Heart right ventricle (tissue), 16 donors: ENCODE measurements at regions not wholly inside any gene's neighbourhood (a gene's known extent, or its start where the extent isn't known, plus 50 kb on each side); places are given as distances from the start of the nearest gene placed in this dataset.
A peak's percentile ranks its signal among the peaks of the same experiment; 100 is the strongest.

Experiments used
- ATAC-seq, 8 donors: fragments of 200-7000 bp; cut with Tn5 transposase; one replicate each; pipeline ENCODE4 v1.9.1; 2020; ENCODE audit warnings: mild to moderate bottlenecking in 8 of 8, moderate library complexity in 8 of 8, moderate number of reproducible peaks in 1 of 8
- DNase-seq, 2 donors: peaks; one replicate each; pipeline ENCODE4 v3.0.0-alpha.2; 2020
- H3K27ac ChIP-seq, 10 donors: fragments of 200-600 bp; sonication (generic) in 2 of 10; one replicate each; pipeline versions ENCODE4 v1.5.0 to v1.8.0; 2020 to 2022; ENCODE audit warnings: mild to moderate bottlenecking in 3 of 10
- H3K27me3 ChIP-seq, 7 donors: fragments of 200-600 bp; one replicate each; pipeline ENCODE4 v1.8.0; 2021 to 2022; ENCODE audit warnings: mild to moderate bottlenecking in 2 of 7
- H3K36me3 ChIP-seq, 9 donors: fragments of 200-600 bp; sonication (generic) in 1 of 9; one replicate each; pipeline versions ENCODE4 v1.5.0 to v1.8.0; 2020 to 2022; ENCODE audit warnings: mild to moderate bottlenecking in 2 of 9
- H3K4me1 ChIP-seq, 9 donors: fragments of 200-600 bp; sonication (generic) in 1 of 9; one replicate each; pipeline versions ENCODE4 v1.5.0 to v1.8.0; 2020 to 2022; ENCODE audit warnings: mild to moderate bottlenecking in 4 of 9
- H3K4me3 ChIP-seq, 10 donors: fragments of 200-600 bp; sonication (generic) in 2 of 10; one replicate each; pipeline versions ENCODE4 v1.5.0 to v1.8.0; 2020 to 2022; ENCODE audit warnings: mild to moderate bottlenecking in 7 of 10, moderate library complexity in 2 of 10
- H3K9me3 ChIP-seq, 11 donors: fragments of 200-600 bp in 10 of 11; sonication (generic) in 2 of 11; one replicate each; pipeline versions ENCODE4 v1.5.0 to v1.8.0; 2013 to 2022; ENCODE audit warnings: mild to moderate bottlenecking in 2 of 11, control low read depth in 1 of 11, moderate library complexity in 1 of 11
- WGBS, 2 donors: extraction: QIAGEN DNeasy Blood & Tissue Kit; methylation state at CpG; one replicate each; pipeline ENCODE4 v1.1.7; 2013; ENCODE audit warnings: inconsistent platforms in 1 of 2; 5-methylcytosine and 5-hydroxymethylcytosine counted together
- intact Hi-C, 10 donors: fragments of 100-400 bp; cut with DNase I; formaldehyde crosslinking; loops; one replicate each; pipeline versions ENCODE4 v1.11.1 to v1.14.2; 2022
- TF ChIP-seq, protein P1 (sequence below), 9 donors: fragments of 200-600 bp; sonication (generic) in 2 of 9; IDR thresholded peaks; one replicate each; pipeline versions ENCODE4 v1.5.0 to v1.8.0; 2021 to 2022; ENCODE audit warnings: antibody characterized with exemption in 9 of 9, mild to moderate bottlenecking in 5 of 9, moderate library complexity in 1 of 9
- donor health status: Arrhythmogenic right ventricular cardiomyopathy.
- donor health status: ischemic (EF 13 %, LVEDD 7.1; RV severe dilation, severe dysfunction).
- donor health status: healthy with polysubstance abuse.
- donor health status: DM: no; HTN: yes; CAD: no.
- donor health status: DM: no; HTN: no; CAD: no.
- donor health status: ischemic (EF 25% LVEDD 6.9; RV normal size, moderate dysfunction).
- donor health status: ischemic (EF 25% LVEDD 5.7; RV mildly dilated, moderate dysfunction).
- donor health status: healthy.
- donor health status: DM: yes; HTN: yes; CAD: no.
- donor health status: Ischemic cardiomyopathy.
- donor health status: ischemic (EF 35%, LVEDD 5.7; RV mildly dilated, moderate dysfunction).
- donor health status: nonischemic (EF 11% LVEDD 7.7; RV severe dilation, severe dysfunction).
- donor health status: DM: yes; HTN: yes; CAD: no.
- donor health status: PGD.
- donor health status: ischemic (EF 29% LVEDD 5.4; RV normal size, mild dysfunction).
- donor health status: nonischemic (EF 23%, LVEDD 6.1; RV moderate dilation, normal function).

DNA sequence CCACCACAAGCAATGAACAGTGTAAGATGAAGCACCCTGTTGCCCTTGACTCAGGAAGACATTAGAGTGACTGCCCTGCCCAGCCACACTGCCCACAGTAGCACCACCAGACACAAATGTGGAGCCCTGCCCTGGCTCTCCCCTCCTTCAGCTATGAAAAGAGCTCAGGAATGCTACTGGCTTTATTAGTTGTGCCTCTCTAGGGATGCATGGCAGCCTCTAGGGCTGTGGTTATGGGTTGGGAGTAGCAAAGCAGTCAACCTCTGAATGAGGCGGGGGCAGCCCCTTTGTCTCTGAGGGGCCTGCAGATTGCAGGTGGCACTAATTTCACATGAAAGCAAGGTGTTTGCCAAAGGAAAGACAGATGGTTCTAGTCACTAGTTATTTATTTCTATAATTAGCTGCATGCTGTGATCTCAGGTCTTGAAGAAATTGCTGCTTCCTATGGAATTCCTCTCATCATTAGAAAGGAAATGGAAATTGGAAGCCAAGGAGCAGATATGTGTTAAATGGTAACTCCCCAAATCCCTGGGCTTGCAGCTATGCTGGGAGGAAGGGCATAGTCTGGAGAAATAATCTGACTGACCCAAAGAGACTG, 259.4 kb downstream of the TLR4 start:
- DNase-seq = no peak
- H3K4me1 ChIP-seq = no peaks in the 10 kb centered on the region
- WGBS, 2 donors = 87% methylated on average over 1 of the region's 1 CpG
- intact Hi-C loops = no loop called here
- H3K27me3 ChIP-seq = no peaks in the 10 kb centered on the region
- no peak for ATAC-seq
- TF ChIP-seq, protein P1, sequence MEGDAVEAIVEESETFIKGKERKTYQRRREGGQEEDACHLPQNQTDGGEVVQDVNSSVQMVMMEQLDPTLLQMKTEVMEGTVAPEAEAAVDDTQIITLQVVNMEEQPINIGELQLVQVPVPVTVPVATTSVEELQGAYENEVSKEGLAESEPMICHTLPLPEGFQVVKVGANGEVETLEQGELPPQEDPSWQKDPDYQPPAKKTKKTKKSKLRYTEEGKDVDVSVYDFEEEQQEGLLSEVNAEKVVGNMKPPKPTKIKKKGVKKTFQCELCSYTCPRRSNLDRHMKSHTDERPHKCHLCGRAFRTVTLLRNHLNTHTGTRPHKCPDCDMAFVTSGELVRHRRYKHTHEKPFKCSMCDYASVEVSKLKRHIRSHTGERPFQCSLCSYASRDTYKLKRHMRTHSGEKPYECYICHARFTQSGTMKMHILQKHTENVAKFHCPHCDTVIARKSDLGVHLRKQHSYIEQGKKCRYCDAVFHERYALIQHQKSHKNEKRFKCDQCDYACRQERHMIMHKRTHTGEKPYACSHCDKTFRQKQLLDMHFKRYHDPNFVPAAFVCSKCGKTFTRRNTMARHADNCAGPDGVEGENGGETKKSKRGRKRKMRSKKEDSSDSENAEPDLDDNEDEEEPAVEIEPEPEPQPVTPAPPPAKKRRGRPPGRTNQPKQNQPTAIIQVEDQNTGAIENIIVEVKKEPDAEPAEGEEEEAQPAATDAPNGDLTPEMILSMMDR (IDR thresholded peaks at IDR 0.05) = no peak
- H3K27ac ChIP-seq = no peak overlapping the region
- no peaks in the 10 kb centered on the region for H3K9me3 ChIP-seq
- no peaks in the 10 kb centered on the region for H3K36me3 ChIP-seq
- no peak overlapping the region for H3K4me3 ChIP-seq

DNA sequence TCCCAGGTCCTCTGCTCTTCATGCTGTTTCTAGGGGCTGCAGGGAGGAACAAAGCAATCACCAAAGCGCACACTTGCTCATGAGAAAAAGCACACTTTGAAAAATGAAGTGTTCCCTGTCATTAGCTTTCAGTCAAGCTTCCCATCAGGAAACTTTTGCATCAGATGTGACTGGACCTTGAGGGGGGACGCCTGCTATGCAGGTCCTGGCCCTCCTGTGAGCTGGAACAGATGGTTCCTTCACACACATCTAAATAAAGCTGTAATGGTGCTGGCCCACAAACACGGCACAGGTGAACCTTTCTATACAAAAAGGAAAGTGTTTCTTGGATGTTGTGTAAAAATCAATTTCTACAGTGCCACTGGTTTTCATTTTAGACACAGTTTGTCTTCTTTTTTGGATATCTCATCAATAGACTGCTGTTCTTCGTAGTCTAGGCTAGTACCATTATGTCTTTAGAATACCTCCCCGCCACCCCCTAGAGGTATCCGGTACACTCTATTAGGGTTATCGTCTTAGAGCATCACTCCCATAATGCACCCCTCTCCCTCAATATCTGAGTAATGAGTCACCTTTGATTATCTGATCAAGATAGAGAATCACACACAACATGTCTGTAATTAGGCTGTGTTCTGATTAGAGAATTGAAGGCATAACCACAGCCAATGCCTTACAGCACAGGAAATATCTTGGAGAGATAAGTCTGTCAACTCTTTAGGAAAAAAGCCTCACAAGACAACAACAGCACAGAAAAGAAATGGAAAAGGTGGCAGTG, 266.3 kb downstream of the TLR4 start:
- Histone ChIP-seq H3K27me3 (no peaks in the 10 kb centered on the region), H3K9me3 (no peaks in the 10 kb centered on the region), H3K4me3 (no peak overlapping the region), H3K4me1 (no peaks in the 10 kb centered on the region), H3K27ac (no peak overlapping the region), H3K36me3 (no peaks in the 10 kb centered on the region)
- DNase-seq = no peak
- TF ChIP-seq, protein P1 (IDR thresholded peaks at IDR 0.05) = no peak
- intact Hi-C loops = loop anchor here in 1 of 10 donors (1.0 kb wide), 1 partner anchor 34 kb away; no protein-coding TSS in a partner anchor
- 72% methylated on average over 7 of the region's 7 CpGs for WGBS, 2 donors
- ATAC-seq = no peak

DNA sequence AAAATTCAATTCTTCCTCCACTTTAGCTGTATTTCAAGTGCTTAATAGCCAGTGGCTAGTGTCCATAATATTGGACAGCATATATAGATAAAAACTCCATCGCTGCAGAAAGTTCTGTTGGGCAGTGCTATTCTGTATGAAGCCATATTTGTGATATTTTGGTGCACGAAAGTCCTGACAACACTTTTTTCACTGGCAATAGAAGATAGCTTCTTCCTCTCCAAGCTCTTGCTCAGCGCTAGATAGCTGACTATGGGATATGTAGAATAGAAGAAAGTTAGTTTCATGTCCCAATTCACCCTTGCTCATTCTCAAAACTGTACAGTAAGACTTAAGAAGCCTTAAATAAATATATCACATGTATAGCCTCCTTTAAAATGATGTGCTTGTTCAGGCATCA, 269.9 kb downstream of the TLR4 start:
- H3K9me3 ChIP-seq = no peaks in the 10 kb centered on the region
- H3K4me1 ChIP-seq = no peaks in the 10 kb centered on the region
- H3K27me3 ChIP-seq = no peaks in the 10 kb centered on the region
- intact Hi-C loops = no loop called here
- TF ChIP-seq, protein P1 (IDR thresholded peaks at IDR 0.05) = no peak
- H3K27ac ChIP-seq = no peak overlapping the region
- no peaks in the 10 kb centered on the region for H3K36me3 ChIP-seq
- H3K4me3 ChIP-seq = no peak overlapping the region
- WGBS, 2 donors = 53 to 72% methylated on average over 3 of the region's 3 CpGs
- ATAC-seq (peak in 1 of 8 donors; percentile 52), DNase-seq (no peak)

DNA sequence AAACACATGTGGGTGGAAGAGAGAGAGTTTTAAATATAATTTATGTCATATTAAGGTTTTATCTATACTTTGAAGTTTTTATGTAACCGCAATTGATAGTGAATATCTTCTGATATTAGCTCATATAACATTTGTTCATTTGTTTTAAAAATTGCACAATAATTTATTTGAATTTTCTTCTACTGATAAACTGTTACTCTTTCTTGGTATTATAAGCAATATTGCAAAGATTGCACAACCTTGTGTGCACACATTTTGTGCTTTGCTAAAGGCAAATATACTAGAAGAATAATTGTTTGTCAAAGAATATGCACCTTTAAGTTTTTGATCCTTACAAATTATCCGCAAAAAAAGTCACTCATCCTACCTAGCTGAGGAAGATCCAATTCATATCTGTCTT, 275.7 kb downstream of the TLR4 start:
- Histone ChIP-seq H3K4me3 (no peak overlapping the region), H3K36me3 (no peaks in the 10 kb centered on the region), H3K4me1 (no peaks in the 10 kb centered on the region), H3K27ac (no peak overlapping the region), H3K27me3 (peaks cover 0 to 10% (median 0%) of the 10 kb centered on the region in 7 donors), H3K9me3 (no peaks in the 10 kb centered on the region)
- intact Hi-C loops = no loop called here
- 94 to 95% methylated on average over 2 of the region's 2 CpGs for WGBS, 2 donors
- ATAC-seq = no peak
- no peak for DNase-seq
- TF ChIP-seq, protein P1 (IDR thresholded peaks at IDR 0.05) = no peak
